ENCODE measurements at regions not wholly inside any gene's neighbourhood (a gene's known extent, or its start where the extent isn't known, plus 50 kb on each side); places are given as distances from the start of the nearest gene placed in this dataset.
A peak's percentile ranks its signal among the peaks of the same experiment; 100 is the strongest.
"Not testable (repeated sequence)": the region's sequence is repeated elsewhere in the genome, so short reads cannot be mapped to it uniquely, and the experiment has no call there.

DNA sequence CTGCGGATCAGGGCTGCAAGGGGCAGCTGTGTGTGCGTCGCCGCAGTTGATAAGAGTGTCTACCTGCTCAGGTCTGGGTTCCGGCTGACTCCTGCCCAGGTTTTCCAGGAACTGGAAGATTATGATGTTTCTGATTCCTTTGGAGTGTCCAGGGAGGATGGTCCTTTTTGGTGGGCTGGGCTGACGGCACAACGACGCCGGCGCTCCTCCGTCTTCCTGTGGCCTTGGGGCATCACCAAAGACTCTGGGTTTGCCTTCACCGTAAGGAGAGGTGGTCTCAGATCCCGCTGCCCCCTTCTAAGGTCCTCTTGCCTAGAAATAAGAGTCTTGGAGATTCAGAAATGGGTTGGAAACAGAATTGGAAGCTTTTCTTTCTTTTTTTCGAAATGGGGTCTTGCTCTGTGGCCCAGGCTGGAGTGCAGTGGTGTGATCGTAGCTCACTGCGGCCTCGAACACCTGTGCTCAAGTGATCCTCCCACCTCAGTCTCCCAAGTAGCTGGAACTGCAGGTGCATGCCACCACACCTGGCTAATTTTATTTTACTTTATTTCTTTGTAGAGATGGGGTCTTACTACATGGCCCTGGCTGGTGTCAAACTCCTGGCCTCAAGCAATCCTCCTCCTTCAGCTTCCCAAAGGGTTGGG, 1245.5 kb upstream of the PHF14 start:
- H3K9me3 Mint-ChIP-seq; H3K9ac ChIP-seq (ENCODE audit: extremely low read depth, low read length, poor library complexity, severe bottlenecking); H3K9me3 ChIP-seq (ENCODE audit: control insufficient read depth, low read length); H3K4me3 Mint-ChIP-seq; H3K27me3 Mint-ChIP-seq (ENCODE audit: insufficient read depth); H3K4me1 Mint-ChIP-seq; H3K27ac ChIP-seq (ENCODE audit: low read depth, low read length); H3K4me3 ChIP-seq (ENCODE audit: low read length); H3K36me3 Mint-ChIP-seq (ENCODE audit: low read depth); H3K36me3 ChIP-seq (ENCODE audit: control insufficient read depth, insufficient read depth, low read length); H3K4me1 ChIP-seq (ENCODE audit: control insufficient read depth, insufficient read depth, low read length); H3K27ac Mint-ChIP-seq; DNase-seq; H3K27me3 ChIP-seq (ENCODE audit: control insufficient read depth, insufficient read depth, low read length, poor library complexity, severe bottlenecking): not testable (repeated sequence)
- WGBS, 2 experiments (ENCODE audit: insufficient coverage in 1 of 2, insufficient read length in 1 of 2): 90 to 94% methylated on average over 3 to 17 of the region's 17 CpGs

DNA sequence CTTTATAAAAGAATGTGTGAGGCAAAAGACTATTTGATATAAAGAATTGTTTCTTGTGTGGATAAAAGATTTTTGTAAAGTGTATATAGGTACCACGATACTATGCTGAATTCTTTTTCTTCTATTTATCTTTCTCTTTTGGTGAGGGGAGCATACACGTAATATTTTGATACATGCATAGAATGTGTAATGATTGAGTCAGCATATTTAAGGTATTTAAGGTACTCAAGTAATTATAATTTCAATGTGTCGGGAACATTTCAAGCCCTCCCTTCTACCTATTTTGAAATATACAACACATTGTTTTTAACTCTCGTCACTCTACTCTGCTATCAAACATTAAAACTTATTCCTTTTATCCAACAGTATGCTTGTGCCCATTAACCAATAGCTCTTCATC, 1221.6 kb upstream of the PHF14 start:
- H3K4me1 Mint-ChIP-seq: no peaks in the 10 kb centered on the region
- no peaks in the 10 kb centered on the region for H3K27me3 ChIP-seq (ENCODE audit: control insufficient read depth, insufficient read depth, low read length, poor library complexity, severe bottlenecking)
- 92 to 98% methylated on average over 2 to 3 of the region's 4 CpGs for WGBS, 2 experiments (ENCODE audit: insufficient coverage in 1 of 2, insufficient read length in 1 of 2)
- H3K9ac ChIP-seq (ENCODE audit: extremely low read depth, low read length, poor library complexity, severe bottlenecking): no peak overlapping the region
- H3K9me3 Mint-ChIP-seq: peaks cover 7% of the 10 kb centered on the region
- no peaks in the 10 kb centered on the region for H3K36me3 ChIP-seq (ENCODE audit: control insufficient read depth, insufficient read depth, low read length)
- no peak for DNase-seq
- H3K27ac Mint-ChIP-seq: no peak overlapping the region
- no peaks in the 10 kb centered on the region for H3K4me1 ChIP-seq (ENCODE audit: control insufficient read depth, insufficient read depth, low read length)
- no peak overlapping the region for H3K27ac ChIP-seq (ENCODE audit: low read depth, low read length)
- H3K4me3 ChIP-seq (ENCODE audit: low read length): no peak overlapping the region
- H3K27me3 Mint-ChIP-seq (ENCODE audit: insufficient read depth): no peaks in the 10 kb centered on the region
- H3K9me3 ChIP-seq (ENCODE audit: control insufficient read depth, low read length): no peaks in the 10 kb centered on the region
- H3K4me3 Mint-ChIP-seq: no peak overlapping the region
- H3K36me3 Mint-ChIP-seq (ENCODE audit: low read depth): no peaks in the 10 kb centered on the region
- TF ChIP-seq, protein P1, sequence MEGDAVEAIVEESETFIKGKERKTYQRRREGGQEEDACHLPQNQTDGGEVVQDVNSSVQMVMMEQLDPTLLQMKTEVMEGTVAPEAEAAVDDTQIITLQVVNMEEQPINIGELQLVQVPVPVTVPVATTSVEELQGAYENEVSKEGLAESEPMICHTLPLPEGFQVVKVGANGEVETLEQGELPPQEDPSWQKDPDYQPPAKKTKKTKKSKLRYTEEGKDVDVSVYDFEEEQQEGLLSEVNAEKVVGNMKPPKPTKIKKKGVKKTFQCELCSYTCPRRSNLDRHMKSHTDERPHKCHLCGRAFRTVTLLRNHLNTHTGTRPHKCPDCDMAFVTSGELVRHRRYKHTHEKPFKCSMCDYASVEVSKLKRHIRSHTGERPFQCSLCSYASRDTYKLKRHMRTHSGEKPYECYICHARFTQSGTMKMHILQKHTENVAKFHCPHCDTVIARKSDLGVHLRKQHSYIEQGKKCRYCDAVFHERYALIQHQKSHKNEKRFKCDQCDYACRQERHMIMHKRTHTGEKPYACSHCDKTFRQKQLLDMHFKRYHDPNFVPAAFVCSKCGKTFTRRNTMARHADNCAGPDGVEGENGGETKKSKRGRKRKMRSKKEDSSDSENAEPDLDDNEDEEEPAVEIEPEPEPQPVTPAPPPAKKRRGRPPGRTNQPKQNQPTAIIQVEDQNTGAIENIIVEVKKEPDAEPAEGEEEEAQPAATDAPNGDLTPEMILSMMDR (conservative IDR thresholded peaks at IDR 0.05): no peak

DNA sequence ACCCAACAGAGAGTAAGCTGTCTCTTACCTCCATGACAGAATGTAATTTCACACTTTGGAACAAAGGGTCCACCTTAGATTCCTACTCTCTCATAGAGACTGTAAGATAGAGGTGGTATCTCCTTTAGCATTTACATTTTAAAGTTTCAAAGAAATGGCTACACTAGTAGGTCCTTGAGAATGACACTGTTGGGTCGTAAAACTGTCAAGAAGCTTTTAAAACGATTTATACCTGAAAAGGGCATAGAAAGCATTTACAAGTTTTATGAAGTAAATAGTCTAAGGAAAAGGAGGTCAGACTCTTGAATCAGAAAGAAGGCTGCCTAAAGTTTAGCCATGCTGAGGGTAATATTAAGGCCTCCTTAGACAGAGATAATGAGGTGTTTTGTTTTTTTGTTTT, 1212.4 kb upstream of the PHF14 start:
- H3K27ac Mint-ChIP-seq: no peak overlapping the region
- H3K9me3 ChIP-seq (ENCODE audit: control insufficient read depth, low read length): no peaks in the 10 kb centered on the region
- no peak overlapping the region for H3K4me3 Mint-ChIP-seq
- H3K4me1 Mint-ChIP-seq: no peaks in the 10 kb centered on the region
- no peak for DNase-seq
- H3K36me3 ChIP-seq (ENCODE audit: control insufficient read depth, insufficient read depth, low read length): no peaks in the 10 kb centered on the region
- no peaks in the 10 kb centered on the region for H3K4me1 ChIP-seq (ENCODE audit: control insufficient read depth, insufficient read depth, low read length)
- no peaks in the 10 kb centered on the region for H3K27me3 ChIP-seq (ENCODE audit: control insufficient read depth, insufficient read depth, low read length, poor library complexity, severe bottlenecking)
- no peaks in the 10 kb centered on the region for H3K36me3 Mint-ChIP-seq (ENCODE audit: low read depth)
- H3K4me3 ChIP-seq (ENCODE audit: low read length): no peak overlapping the region
- WGBS, 2 experiments (ENCODE audit: insufficient coverage in 1 of 2, insufficient read length in 1 of 2): 74 to 87% methylated on average over 2 of the region's 2 CpGs
- TF ChIP-seq, protein P1 (conservative IDR thresholded peaks at IDR 0.05): no peak
- H3K9me3 Mint-ChIP-seq: no peaks in the 10 kb centered on the region
- H3K9ac ChIP-seq (ENCODE audit: extremely low read depth, low read length, poor library complexity, severe bottlenecking): no peak overlapping the region
- H3K27me3 Mint-ChIP-seq (ENCODE audit: insufficient read depth): no peaks in the 10 kb centered on the region
- no peak overlapping the region for H3K27ac ChIP-seq (ENCODE audit: low read depth, low read length)

DNA sequence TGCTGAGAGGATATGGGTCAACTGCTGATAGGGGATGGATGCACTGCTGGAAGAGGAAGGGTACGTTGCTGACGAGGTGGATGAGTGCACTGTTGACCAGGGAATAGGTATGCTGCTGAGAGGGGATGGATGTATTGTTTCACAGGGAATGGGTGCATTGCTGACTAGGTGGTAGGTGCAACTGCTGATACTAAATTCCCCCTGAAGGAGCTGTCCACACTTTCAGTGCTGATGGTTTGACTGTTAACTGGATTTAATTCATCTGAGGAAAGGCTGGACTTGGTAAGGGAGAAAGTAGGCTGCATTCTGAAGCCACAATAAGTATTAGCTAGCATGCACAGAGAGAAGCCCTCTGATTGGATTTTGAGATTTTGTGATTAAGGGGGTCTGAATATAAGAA, 1196.8 kb upstream of the PHF14 start:
- Mint-ChIP-seq H3K9me3 (no peaks in the 10 kb centered on the region), H3K36me3 (ENCODE audit: low read depth) (no peaks in the 10 kb centered on the region), H3K4me3 (no peak overlapping the region), H3K4me1 (no peaks in the 10 kb centered on the region), H3K27me3 (ENCODE audit: insufficient read depth) (no peaks in the 10 kb centered on the region), H3K27ac (no peak overlapping the region)
- H3K9me3 ChIP-seq (ENCODE audit: control insufficient read depth, low read length): no peaks in the 10 kb centered on the region
- H3K4me1 ChIP-seq (ENCODE audit: control insufficient read depth, insufficient read depth, low read length): no peaks in the 10 kb centered on the region
- TF ChIP-seq, protein P1 (conservative IDR thresholded peaks at IDR 0.05): no peak
- H3K4me3 ChIP-seq (ENCODE audit: low read length): no peak overlapping the region
- 78% methylated on average over 2 of the region's 2 CpGs; no CpG with 5 or more reads in 1 of the 2 experiments for WGBS, 2 experiments (ENCODE audit: insufficient coverage in 1 of 2, insufficient read length in 1 of 2)
- no peaks in the 10 kb centered on the region for H3K27me3 ChIP-seq (ENCODE audit: control insufficient read depth, insufficient read depth, low read length, poor library complexity, severe bottlenecking)
- no peak overlapping the region for H3K27ac ChIP-seq (ENCODE audit: low read depth, low read length)
- no peaks in the 10 kb centered on the region for H3K36me3 ChIP-seq (ENCODE audit: control insufficient read depth, insufficient read depth, low read length)
- DNase-seq: peak; percentile 65
- no peak overlapping the region for H3K9ac ChIP-seq (ENCODE audit: extremely low read depth, low read length, poor library complexity, severe bottlenecking)
